WI38 (cell line): ENCODE measurements at regions not wholly inside any gene's neighbourhood (a gene's known extent, or its start where the extent isn't known, plus 50 kb on each side); places are given as distances from the start of the nearest gene placed in this dataset.

Experiments used
- H3K4me3 ChIP-seq: 2 replicates; pipeline ENCODE4 v1.5.1; 2011; ENCODE audit warnings: low read depth, mild to moderate bottlenecking, control low read depth, low read length
- TF ChIP-seq, protein P1 (sequence below): IDR thresholded peaks from 2 replicates; pipeline ENCODE4 v1.5.1; 2012; ENCODE audit warnings: low read depth, mild to moderate bottlenecking, control low read depth, low read length

DNA sequence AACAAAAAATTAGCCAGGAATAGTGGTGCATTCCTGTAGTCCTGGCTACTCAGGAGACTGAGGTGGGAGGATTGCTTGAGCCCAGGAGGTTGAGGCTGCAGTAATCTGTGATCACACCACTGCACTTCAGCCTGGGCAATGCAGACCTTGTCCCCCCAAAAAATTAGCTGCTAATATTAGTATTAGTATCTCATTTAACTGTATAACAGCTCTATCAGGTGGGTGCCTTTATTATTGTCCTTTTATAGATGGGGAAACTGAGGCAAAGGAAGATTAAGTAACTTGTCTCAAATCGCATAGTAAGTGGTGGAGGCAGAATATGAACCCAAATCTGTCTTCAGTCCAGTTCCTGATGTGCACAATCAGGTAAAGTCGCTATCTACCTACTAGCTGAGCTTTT is 142.3 kb upstream of the CRY1 start:
- H3K4me3 ChIP-seq = no peak overlapping the region
- TF ChIP-seq, protein P1, sequence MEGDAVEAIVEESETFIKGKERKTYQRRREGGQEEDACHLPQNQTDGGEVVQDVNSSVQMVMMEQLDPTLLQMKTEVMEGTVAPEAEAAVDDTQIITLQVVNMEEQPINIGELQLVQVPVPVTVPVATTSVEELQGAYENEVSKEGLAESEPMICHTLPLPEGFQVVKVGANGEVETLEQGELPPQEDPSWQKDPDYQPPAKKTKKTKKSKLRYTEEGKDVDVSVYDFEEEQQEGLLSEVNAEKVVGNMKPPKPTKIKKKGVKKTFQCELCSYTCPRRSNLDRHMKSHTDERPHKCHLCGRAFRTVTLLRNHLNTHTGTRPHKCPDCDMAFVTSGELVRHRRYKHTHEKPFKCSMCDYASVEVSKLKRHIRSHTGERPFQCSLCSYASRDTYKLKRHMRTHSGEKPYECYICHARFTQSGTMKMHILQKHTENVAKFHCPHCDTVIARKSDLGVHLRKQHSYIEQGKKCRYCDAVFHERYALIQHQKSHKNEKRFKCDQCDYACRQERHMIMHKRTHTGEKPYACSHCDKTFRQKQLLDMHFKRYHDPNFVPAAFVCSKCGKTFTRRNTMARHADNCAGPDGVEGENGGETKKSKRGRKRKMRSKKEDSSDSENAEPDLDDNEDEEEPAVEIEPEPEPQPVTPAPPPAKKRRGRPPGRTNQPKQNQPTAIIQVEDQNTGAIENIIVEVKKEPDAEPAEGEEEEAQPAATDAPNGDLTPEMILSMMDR = no peak

DNA sequence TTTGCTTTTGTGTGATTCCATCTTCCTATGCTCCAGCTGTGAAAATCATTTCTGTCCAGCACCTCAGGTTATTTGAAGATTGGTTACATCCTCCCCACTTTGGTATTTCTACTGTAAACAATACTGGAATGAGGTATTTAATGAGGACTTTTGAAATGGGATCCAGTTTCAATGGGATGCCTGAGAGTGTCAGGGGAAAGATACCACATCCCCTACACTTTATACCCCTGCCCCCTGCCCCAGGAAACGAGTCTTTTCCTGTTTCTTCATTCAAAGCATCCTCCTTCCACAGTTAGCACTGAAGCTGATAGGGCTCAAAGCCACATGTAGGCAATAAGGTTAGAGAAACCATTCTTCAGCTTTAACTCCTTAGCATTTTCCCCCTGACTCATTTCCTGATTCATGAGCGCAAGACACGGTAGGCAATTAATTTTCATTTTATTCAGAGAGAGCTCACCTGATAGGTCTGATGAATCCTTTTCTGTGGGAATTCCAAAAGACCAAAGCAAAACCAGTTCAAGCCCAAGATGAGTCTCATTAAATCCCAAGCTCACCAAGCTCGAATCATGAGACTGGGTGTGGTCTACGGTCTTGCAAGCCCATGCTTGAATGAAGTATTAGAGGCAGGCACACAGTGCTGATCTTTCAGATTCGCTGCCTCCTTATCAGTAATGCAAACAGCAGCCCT is 143.6 kb upstream of the CRY1 start:
- H3K4me3 ChIP-seq = no peak overlapping the region
- TF ChIP-seq, protein P1 = no peak

DNA sequence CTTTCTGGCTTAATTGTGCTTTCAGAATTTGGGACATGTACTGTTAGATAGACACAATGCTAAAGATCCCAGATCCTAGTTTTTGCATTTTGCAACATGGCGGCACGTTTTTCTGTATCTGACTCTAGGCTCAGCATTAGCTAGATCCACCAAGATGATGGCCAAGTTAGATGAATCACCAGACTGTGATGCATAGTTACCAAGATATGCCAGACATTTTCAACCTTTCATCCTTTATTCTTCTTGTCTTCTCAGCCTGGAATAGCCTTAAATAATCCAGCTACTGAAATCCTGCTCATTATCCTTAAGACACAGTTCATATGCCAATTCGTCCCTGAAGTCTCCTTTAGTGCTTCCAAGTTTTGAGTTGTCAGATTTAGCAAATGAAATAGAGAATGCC is 144.9 kb upstream of the CRY1 start:
- no peak overlapping the region for H3K4me3 ChIP-seq
- TF ChIP-seq, protein P1 = no peak

DNA sequence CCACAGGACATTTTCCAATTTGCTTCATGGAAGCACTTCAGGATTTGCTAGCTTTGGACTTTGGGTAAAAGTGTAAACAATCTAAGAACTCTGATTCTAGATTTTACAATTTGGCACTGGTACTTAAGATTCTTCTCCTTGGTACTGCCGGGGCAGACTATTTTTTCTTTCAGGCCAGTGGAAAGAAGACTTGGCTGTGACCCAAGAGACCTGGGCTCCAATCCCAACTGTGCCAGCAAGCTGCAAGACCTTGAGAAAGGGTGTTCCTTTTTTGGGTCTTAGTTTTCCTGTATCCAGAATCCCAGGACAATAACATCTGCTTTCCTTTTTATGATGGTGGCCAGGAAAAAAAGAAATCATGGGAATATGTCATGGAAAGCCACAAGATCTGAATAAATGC is 148.1 kb upstream of the CRY1 start:
- TF ChIP-seq, protein P1 = no peak
- no peak overlapping the region for H3K4me3 ChIP-seq

DNA sequence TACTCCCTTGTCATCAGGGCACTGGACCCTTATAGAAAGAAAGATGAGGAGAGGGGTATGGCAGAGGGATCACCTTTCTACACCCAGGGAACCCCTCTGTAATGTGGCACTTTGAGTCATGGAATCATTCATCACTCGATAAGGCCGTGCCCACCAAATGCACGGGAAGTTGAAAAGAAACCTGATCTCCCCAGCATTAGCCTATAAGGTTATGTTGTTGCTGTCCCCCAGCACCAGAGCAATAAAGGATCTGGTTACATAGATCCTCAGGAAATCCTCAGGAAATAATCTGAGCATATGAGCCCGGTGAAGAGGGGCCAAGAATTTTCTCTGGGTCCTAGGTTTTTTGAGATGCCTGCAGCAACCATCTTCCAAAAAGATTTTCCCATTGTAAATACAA is 148.8 kb upstream of the CRY1 start:
- TF ChIP-seq, protein P1 = no peak
- H3K4me3 ChIP-seq = no peak overlapping the region

DNA sequence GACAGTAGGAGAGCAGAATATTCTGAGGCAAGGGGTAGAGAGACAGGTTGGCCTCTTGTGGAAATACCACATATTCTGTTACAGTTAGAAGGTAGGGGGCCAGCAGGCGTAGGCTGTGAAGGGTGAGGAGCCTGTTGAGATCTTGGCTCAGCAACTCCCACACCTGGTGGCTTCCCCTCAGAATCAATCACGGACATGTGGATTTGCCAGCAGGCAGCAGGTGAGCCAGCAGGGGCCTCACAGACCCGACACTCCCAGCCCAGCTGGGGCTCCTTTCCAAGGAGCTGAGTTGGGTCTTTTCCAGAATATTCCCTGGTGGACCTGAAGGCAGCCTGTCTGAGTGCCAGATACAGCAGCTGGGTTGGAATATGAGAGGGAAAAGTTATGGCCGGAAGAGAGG is 150.0 kb upstream of the CRY1 start:
- TF ChIP-seq, protein P1 = no peak
- no peak overlapping the region for H3K4me3 ChIP-seq

DNA sequence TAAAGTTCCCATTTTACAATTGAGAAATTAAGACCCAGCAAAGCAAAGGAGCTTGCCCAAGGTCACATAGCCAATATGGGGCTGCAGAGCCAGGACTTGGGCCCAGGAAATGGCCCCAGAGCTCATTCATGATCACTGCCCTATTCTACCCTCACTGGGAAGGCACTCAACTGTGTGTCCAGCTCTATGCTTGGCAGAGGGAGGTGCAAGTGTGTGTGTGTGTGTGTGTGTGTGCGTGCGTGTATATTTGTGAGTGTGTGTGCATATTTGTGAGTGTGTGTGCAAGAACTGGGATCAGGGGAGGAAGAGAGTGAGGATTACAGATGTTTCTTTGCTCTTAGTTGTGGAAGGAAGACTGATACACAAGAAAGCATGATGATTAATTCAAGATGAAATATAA is 151.2 kb upstream of the CRY1 start:
- TF ChIP-seq, protein P1 = no peak
- no peak overlapping the region for H3K4me3 ChIP-seq
